ENCODE measurements at regions not wholly inside any gene's neighbourhood (a gene's known extent, or its start where the extent isn't known, plus 50 kb on each side); places are given as distances from the start of the nearest gene placed in this dataset.
A peak's percentile ranks its signal among the peaks of the same experiment; 100 is the strongest.

GRCh38 chr9:26301046-26301445 is 591.6 kb downstream of the CAAP1 start:
- no peak overlapping the region for H3K4me3 ChIP-seq (ENCODE audit: low read depth, low read length)
- no peak for DNase-seq (ENCODE audit: low read depth)
- TF ChIP-seq CTCF (conservative IDR thresholded peaks at IDR 0.05; ENCODE audit: low read depth, low read length), result no peak

GRCh38 chr9:26296910-26297572 is 595.6 kb downstream of the CAAP1 start:
- no peak for TF ChIP-seq CTCF (conservative IDR thresholded peaks at IDR 0.05; ENCODE audit: low read depth, low read length)
- peak; percentile 36 for DNase-seq (ENCODE audit: low read depth)
- H3K4me3 ChIP-seq (ENCODE audit: low read depth, low read length), result no peak overlapping the region

- no peak overlapping the region for H3K4me3 ChIP-seq (ENCODE audit: low read depth, low read length)
- DNase-seq (ENCODE audit: low read depth), result peak; percentile 31
- TF ChIP-seq CTCF (conservative IDR thresholded peaks at IDR 0.05; ENCODE audit: low read depth, low read length), result no peak
These were observed 599.7 kb downstream of the CAAP1 start for GRCh38 chr9:26292943-26293342.

GRCh38 chr9:26271495-26272122 is 593.4 kb upstream of the TUSC1 start:
- TF ChIP-seq CTCF (conservative IDR thresholded peaks at IDR 0.05; ENCODE audit: low read depth, low read length), result no peak
- DNase-seq (ENCODE audit: low read depth), result no peak
- H3K4me3 ChIP-seq (ENCODE audit: low read depth, low read length), result no peak overlapping the region

GRCh38 chr9:26266146-26266793 is 588.0 kb upstream of the TUSC1 start:
- DNase-seq (ENCODE audit: low read depth), result no peak
- TF ChIP-seq CTCF (conservative IDR thresholded peaks at IDR 0.05; ENCODE audit: low read depth, low read length), result no peak
- no peak overlapping the region for H3K4me3 ChIP-seq (ENCODE audit: low read depth, low read length)

GRCh38 chr9:26264709-26265601 is 586.7 kb upstream of the TUSC1 start:
- no peak overlapping the region for H3K4me3 ChIP-seq (ENCODE audit: low read depth, low read length)

More at GRCh38 chr9:26264709-26265601, 586.7 kb upstream of the TUSC1 start:
- peak; percentile 34 for DNase-seq (ENCODE audit: low read depth)
- TF ChIP-seq CTCF (conservative IDR thresholded peaks at IDR 0.05; ENCODE audit: low read depth, low read length), result no peak

Measured in choroid plexus epithelial cell (primary cell).